ENCODE measurements at regions not wholly inside any gene's neighbourhood (a gene's known extent, or its start where the extent isn't known, plus 50 kb on each side); places are given as distances from the start of the nearest gene placed in this dataset.

DNA sequence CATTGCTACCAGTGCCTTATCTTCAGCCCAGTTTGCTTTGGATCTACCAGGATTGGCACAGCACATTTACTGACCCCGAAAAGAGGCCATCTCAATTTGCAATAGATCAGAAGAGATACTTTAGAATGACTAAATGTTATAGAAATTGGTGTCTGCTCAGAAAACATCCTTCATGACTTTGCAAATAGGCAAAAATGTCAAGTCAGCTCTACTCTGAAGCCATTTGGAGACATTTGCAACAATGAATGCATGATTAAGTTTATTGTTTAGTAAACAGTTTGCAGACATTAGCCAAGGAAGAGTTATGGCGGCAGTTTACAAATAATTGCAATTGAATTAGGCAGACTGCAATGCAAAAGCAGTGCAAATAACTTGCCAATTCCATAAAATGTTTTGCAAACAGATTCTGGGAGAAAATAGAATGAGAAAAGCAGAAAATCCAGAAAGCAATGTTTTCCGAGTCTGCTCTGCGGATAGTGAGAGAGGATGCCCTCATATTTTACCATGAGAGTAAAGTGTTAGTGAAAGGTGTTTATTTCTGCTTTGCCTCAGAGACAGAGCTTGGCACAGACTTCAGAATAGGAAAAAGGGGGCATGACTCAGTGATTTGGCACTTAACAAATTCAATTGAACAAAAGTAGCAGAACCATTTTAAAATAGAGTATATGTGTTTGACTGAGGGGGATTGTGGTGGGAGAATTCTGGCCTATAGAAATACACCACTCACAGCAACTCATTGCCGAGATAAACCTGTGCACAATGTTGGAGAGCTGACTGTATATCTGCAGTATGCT is 334.9 kb upstream of the NR2F2 start:
- DNase-seq (ENCODE audit: low read depth in 3 of 3), result no peak

DNA sequence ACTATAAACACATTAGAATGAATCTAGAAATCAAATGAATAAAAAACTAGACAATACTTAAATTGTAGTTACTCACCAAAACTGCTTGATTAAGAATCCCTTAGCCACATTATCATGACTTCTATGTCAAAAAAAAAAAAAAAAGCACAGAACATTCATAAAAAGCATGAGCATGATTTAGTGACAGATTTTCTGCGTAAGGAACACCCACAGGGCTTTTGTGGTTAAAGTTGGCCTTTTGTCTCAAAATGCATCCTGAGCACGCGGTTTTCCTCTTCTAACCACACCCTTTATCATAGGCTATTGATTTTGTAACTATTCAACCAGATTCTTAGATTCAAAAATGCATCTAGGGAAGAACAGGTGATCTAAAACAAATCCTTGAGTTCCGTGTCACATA is 334.0 kb upstream of the NR2F2 start:
- DNase-seq (ENCODE audit: low read depth in 3 of 3), result no peak

DNA sequence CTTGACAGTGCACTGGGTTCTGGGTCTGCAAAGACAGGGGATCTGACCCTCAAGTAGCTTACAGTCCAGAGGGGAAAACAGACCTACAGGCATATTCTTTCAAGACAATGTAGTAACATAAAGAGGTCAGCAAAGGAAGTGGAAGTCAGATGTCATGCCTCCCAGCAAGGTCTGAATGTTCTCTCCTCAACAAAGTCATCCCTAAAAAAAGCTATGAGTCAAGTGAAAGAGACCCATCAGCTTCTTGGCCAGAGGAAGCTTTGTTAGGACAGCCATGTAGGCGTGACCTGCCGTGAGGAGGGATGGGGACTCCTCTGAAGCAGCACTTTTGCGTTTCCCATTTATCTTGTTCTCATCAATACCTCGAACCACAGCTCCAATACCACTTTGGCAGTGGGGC is 331.6 kb upstream of the NR2F2 start:
- DNase-seq (ENCODE audit: low read depth in 3 of 3), result no peak

DNA sequence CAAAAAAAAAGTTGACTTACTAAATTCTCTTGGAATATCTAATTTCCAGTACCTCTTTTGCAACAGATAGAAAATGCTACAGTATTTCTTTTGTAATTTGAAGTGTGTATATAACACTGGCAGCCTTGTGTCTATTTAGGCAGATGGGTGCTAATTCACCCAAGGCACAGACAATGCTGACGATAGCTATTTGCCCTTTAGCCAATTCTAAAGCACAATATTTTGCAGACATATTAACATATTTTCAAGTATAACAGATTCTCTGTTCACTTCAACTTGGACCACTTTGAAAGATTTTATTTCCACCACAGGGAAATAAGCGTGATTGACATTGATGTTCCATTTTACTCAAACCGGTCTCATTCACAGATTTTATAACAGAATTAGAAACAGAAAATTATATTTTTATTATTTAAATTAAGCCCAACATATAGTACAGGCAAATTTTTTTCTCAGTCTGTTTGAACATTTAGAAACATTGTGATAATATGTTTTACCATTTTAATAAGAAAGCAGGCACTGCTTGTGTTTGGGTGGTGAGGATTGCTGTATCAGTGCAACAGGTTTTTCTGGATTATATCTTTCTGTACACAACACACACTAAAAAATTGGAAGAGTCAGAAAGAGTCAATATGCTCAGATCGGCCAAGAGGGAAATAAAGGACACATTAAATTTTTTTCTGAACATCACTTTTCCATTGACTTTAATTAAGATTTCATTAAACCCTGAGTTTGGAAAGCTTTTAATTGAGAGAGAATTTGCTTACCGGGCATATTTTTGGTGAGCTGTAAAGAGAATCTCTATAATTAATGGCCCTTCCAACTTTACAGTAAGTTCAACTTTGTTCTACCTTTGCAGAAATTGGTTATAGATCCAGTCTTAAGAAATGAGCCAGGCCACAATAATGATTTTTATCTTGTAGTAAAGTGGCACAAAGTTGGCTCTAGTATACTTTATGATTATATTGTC is 327.3 kb upstream of the NR2F2 start:
- no peak for DNase-seq (ENCODE audit: low read depth in 3 of 3)

DNA sequence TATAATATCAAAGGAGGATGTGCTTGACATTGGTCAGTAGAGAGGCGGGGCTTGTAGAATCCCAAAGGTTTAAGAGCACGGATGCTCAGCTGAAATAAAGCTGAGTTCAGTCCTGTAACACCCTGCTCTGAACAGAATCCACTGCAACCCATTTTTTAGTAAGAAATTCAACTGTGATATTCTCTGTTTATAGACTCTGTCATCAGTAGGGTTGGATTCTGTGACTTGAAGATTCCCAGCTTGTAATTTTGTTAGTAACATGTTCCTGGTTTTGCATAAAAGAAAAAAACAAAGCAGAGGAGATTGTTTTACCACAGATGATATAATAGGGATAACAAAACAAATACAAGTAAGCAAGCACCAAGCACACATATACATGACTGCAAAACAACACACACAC is 324.6 kb upstream of the NR2F2 start:
- no peak for DNase-seq (ENCODE audit: low read depth in 3 of 3)

DNA sequence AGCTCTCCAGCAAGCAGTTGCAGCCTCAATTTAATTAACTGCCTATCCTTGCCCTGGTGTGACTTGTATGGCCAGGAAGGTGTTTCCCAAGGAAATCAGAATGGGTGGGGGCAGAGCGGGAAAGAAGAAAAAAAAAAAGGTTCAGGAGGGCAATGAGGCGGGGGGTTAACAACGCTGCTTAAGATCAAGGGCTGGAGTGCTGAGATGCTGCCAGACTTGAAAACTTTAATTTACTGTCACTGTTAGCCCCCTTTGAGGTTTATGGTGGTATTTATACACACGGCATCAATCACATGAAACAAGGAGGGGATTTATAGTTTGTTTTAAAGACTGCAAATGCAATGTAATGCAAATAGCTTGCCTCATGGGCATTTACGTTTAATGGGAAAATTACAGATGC is 319.4 kb upstream of the NR2F2 start:
- no peak for DNase-seq (ENCODE audit: low read depth in 3 of 3)

DNA sequence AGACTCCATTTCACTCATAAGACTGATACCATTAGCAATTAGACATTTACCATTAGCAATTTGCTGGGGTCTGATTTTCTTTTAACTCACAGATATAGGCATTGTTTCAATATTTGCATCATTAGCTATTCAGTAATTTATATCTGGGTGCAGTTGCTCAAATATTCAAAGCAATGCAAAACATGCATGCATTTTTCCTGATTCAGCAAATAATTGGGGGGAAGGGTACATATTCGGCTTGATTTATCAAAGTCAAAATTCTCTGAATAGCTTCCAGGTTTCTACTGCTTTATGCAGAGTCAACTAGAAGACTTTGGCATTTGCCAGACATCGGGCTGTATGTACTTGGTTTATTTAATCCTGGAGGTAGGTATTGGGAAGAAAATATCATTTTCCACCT is 315.6 kb upstream of the NR2F2 start:
- DNase-seq (ENCODE audit: low read depth in 3 of 3), result no peak

DNA sequence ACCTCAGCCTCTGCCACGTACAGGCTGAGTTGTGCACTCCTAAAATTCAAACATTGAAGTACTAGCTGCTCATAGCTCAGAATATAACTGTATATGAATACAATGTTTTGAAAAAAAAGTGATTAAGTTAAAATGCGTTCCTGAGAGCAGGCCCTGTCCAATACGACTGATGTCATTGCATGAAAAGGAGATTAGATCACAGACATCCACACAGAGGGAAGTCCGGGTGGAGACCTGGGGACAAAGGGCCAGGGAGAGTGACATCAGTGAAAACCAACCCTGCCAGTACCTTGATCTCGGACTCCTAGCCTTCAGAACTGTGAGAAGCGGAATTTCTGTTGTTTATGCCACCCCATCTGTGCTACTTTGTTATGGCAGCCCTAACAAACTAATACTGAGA is 311.4 kb upstream of the NR2F2 start:
- DNase-seq (ENCODE audit: low read depth in 3 of 3), result no peak

DNA sequence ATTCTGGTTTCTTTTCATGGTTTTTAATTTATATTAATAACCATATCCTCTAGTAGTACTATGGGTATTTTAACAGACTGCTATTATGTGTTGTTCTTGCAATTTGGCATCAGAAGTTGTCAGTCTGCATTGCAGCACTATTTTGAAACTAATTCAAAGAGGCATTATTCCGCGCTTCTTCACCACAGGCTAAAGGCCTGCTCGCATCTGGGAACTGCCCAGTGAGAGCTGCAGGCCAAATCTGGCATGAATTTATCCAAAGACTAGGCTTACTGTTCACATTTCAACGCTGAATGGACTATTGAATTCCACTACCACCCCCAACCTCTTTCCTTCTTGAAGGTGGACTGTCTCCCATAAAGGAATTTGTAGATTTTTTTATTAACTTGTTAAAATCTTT is 310.4 kb upstream of the NR2F2 start:
- DNase-seq (ENCODE audit: low read depth in 3 of 3), result no peak

DNA sequence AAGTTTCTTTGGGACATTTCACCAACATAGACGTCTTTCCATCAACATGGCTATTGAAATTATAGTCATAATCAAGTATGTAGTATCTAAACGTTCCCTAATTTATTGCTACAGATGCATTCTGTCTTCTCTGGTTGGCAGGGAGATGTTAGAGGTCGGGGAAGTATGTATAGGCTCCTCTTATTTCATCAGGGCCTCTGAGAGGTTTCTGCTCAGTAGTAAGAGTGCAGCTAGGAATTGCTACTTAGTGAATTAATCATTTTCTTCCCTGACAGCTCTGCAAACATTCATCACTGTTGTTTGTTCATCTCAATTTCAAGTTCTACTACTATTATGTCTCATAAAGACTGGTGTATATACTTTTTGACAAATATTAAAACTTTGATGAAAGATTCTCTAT is 309.7 kb upstream of the NR2F2 start:
- no peak for DNase-seq (ENCODE audit: low read depth in 3 of 3)

DNA sequence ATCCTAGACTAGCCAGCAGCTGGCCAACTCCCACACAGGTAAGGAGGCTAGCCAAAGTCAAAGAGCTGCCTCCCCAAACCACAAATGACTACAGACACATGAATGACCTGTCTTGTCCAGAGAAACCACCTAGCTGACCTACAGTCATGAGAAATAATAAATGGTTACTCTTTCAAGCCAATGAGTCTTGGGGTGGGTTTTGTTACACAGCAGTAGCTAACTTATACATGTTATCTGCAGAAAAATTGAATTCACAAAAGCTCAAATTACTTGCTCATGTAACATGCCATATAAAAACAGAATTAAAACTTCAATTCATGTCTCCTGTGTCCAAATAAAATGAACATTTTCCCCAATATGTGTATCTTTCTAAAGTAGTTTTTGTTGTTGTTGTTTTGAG is 307.4 kb upstream of the NR2F2 start:
- DNase-seq (ENCODE audit: low read depth in 3 of 3), result no peak

DNA sequence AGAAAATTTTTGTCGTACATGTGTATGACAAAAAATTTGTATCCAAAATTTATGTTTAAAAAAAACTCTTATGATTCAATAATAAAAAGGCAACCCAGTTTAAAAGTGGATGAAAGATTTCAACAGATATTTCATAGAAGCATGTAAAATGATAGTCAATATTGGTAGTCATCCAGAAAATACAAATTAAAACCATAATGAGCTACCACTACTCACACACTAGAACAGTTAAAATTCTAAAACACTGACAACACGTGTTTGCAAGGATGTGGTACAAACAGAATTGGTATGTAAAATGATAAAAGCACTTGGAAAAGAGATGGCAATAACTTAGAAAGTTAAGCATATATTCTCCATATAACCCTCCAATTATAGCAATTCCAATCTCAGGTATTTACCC is 303.0 kb upstream of the NR2F2 start:
- no peak for DNase-seq (ENCODE audit: low read depth in 3 of 3)

DNA sequence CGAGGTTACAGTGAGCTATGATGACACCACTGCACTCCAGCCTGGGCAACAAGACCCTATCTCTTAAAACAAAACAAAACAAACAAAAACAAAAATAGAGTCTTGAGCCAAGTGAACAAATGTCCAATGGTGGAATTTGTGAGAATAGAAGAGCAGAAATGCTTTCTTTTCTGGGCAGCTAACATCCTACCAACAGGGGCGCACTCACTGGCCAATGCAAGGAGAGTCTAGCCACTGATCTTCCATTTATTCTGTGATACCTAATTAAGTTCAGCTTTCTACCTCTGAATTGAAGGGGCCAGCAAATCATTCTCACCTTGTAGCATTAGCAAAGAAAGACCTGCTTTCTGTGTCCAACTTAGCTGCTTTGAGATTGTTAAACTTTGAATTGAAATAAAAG is 301.9 kb upstream of the NR2F2 start:
- DNase-seq (ENCODE audit: low read depth in 3 of 3), result no peak

DNA sequence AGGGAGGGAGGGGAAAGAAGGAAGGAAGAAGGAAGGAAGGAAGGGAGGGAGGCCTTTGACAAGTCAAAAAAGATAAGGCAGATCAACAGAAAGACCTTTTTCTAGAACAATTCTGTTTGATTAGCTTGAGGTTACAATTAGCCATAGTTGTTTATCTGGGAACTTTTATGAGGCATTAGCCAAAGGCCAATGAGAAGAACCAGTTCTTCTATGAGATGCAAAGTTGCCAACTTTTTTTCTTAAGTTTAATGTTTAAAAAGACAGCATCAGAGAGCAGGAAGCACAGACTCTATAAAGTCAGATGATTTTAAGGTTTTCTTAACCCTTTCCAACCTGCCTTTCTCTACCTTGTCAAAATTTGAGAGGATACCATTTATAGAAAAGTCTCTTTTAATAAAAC is 301.3 kb upstream of the NR2F2 start:
- DNase-seq (ENCODE audit: low read depth in 3 of 3), result no peak

DNA sequence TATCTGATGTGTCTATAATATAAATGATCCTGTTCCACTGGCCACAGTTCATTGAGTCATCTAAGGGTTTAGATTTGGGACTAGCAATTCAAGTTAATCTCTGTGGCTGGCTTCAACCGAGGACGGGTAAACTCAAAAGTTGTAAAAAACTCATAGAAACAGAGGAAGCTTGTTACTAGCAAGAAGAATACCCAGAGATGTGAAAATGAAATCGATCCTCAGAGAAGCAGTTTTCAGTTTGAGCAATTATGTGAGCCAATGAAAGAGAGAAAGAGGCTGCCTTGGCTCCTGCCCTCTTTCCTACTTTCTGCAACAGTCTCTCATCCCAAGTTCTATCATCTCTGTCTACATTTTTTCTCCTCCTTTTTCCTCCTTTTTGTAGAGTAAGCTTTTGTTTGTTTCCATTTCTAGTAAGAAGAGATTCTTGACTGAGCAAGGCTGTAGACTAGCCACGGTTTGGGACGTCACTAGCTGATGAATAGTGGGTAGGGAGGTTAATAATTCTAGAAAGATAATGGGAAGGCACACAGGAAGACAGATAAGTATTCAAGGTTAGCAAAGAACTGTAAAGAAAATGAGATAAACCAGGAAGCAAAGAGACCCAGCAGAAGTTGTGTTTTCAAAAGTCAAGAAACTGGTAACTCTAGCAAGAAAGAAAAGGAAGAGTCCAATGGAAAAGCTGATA is 298.9 kb upstream of the NR2F2 start:
- DNase-seq (ENCODE audit: low read depth in 3 of 3), result no peak

DNA sequence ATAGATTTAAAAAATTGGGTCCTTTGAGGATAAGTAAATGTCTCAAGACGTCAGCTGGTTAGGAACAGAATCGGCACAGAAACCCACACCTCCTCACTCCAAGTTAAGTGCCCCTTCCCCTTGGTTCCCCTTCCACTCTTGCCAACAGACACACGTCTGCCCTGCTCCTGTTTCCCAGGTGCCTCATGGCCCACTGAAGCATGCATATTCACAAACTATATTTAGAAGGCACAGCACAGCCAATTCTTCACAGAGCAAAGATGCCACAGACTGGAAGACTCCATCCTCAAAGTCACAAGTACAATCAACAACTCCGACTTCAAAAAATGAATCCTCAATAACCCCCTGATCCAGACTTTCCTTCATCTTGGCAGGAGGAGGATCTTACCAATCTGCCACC is 295.4 kb upstream of the NR2F2 start:
- no peak for DNase-seq (ENCODE audit: low read depth in 3 of 3)

DNA sequence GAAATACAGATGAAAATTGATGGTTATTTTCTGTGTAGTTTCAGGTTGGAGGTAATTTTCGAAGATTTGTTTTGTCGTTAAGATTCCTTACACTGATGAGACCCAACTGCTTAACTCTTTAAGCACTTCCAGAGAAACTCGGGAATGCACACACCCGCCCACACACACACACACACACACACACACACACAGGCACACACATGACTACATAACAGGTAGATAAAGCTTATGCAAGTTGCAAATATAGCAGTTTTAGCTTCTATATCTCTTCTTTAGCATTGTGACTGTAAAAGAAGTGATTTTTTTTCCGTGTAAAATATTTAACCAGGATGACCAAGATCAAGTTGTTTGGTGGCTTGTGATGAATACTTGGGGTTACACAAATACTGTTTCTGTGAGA is 294.9 kb upstream of the NR2F2 start:
- DNase-seq (ENCODE audit: low read depth in 3 of 3), result no peak

DNA sequence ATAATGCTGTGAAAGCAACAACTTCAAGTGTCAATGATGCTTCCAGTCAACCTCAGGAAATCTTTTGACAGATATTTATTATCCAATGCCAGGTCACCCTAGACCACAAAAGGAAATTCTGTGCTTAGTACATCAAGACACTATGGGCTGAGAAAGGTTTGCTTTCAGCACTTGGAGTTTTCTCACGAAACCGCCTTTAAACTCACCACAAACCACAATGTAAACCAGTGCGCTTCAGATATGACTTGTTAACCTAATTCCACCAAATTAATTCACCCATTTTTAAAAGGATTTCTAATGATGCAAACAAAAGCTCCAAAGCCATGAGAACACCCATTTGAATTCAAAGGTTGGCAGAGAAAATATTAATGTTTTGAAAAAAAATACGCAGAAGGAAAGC is 292.9 kb upstream of the NR2F2 start:
- no peak for DNase-seq (ENCODE audit: low read depth in 3 of 3)

DNA sequence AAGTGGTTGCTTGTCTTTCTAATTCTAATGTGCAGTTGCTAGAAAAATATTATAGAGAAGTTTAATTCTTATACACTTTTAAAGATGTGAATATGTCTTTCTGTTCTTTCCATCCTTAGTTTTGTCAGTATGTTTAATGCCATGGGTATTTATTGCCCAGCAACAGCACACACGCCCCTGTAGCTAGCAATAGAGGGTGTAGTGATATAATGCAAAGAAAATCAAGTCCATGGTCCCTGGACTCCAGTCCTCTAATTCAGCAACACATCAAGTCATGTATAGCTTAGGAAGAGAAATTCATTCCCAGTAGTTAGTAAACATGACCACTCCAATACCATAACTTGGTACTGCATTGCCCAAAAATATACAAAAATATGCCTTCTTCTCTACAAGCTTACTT is 292.4 kb upstream of the NR2F2 start:
- DNase-seq (ENCODE audit: low read depth in 3 of 3), result no peak

DNA sequence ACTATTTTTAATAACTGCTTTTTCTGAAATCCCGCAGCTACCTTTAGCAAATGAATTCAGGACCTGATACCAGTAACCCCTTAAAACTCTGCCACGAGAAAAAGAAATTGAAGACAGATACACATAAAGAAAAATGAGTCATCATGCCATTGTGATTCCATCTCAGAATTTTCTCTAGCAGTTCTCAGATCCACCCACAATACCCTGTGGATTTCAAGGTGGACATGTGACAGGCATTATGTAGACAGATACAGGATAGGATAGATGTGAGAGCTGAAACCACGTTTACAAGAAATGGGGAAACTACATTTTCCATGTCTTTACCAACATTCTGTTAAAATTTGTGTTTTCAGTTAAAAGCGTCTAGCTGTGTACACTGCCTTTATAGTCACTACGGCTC is 291.9 kb upstream of the NR2F2 start:
- DNase-seq (ENCODE audit: low read depth in 3 of 3), result no peak

DNA sequence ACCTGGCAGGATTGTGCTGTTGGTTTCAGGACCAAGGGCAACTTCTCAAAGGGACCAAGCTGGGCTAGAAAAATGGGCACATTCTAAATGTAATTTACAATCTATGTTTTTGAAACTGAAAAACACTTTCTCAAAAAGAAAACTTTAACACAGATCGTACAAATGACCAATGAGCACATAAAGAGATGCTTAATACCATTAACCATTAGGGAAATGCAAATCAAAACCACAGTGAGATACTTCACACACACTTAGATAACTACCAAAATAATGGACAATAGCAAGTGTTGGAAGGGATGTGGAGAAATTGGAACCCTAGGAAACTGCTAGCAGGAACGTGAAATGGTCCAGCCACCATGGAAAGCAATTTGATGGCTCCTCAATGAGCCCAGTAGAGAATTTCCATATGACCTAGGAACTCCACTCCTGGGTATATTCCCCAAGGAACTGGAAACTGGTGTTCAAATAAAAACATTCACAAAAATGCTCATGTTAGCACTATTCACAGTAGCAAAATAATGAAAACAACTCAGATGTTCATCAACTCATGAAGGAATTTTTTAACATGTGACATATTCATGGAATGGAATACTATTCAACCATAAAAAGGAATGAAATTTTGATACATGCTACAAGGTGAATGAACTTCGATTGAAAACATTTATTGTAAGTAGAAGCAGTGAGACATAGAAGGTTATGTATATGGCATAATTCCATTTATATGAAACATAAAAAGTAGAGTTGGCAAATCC is 288.3 kb upstream of the NR2F2 start:
- DNase-seq (ENCODE audit: low read depth in 3 of 3), result no peak

DNA sequence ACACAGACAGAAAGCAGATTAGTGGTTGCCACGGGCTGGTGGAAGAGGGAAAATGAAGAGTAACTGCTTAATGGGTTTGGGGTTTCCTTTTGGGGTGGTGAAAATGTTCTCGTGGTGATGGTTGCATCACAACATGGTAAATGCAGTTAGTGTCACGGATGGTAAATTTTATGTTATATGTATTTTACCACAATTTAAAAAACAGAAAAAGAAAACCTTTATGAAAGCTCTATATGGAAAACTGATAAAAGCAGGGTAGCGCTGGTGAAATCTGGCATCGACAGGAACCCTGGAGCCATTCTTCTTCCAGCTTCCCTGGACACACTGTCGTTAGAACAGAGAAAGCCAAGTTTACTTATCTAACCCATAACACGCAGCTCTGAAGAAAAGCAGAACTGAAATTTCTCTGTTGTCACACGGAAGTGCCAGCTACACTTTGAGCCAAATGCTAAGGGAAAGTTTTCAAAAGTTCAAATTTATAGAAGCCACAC is 287.7 kb upstream of the NR2F2 start:
- DNase-seq (ENCODE audit: low read depth in 3 of 3), result no peak
